ENCODE measurements at regions not wholly inside any gene's neighbourhood (a gene's known extent, or its start where the extent isn't known, plus 50 kb on each side); places are given as distances from the start of the nearest gene placed in this dataset.

DNA sequence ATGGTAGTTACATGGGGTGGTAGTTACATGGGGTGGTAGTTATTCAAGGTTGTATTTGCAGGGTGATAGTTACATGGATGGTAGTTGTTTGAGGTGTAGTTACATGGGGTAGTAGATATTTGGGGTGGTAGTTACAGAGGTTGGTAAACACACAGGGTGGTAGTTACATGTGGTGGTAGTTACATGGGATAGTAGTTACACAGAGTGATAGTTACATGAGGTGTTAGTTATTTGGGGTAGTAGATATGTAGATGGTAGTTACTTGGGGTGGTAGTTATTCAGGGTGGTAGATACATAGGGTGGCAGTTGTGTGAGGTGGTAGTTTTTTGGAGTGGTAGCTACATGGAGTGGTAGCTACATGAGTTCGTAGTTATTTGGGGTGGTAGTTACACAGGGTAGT is 221.3 kb upstream of the CST7 start:
- TF ChIP-seq, protein P1, sequence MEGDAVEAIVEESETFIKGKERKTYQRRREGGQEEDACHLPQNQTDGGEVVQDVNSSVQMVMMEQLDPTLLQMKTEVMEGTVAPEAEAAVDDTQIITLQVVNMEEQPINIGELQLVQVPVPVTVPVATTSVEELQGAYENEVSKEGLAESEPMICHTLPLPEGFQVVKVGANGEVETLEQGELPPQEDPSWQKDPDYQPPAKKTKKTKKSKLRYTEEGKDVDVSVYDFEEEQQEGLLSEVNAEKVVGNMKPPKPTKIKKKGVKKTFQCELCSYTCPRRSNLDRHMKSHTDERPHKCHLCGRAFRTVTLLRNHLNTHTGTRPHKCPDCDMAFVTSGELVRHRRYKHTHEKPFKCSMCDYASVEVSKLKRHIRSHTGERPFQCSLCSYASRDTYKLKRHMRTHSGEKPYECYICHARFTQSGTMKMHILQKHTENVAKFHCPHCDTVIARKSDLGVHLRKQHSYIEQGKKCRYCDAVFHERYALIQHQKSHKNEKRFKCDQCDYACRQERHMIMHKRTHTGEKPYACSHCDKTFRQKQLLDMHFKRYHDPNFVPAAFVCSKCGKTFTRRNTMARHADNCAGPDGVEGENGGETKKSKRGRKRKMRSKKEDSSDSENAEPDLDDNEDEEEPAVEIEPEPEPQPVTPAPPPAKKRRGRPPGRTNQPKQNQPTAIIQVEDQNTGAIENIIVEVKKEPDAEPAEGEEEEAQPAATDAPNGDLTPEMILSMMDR (conservative IDR thresholded peaks at IDR 0.05; ENCODE audit: low read depth, low read length): no peak
- TF ChIP-seq MAZ (IDR thresholded peaks at IDR 0.05; ENCODE audit: borderline replicate concordance, low read depth, low read length) (no peak), POLR2A (IDR thresholded peaks at IDR 0.05; ENCODE audit: low read depth, low read length) (no peak), FOS (IDR thresholded peaks at IDR 0.05; ENCODE audit: low read depth, low read length) (no peak), CEBPB (IDR thresholded peaks at IDR 0.05; ENCODE audit: low read depth, low read length) (no peak), RAD21 (IDR thresholded peaks at IDR 0.05; ENCODE audit: low read length) (no peak), CHD1 (IDR thresholded peaks at IDR 0.05; ENCODE audit: low read depth, low read length) (no peak), SMC3 (IDR thresholded peaks at IDR 0.05; ENCODE audit: low read depth, low read length) (no peak), MAFK (IDR thresholded peaks at IDR 0.05; ENCODE audit: low read depth, low read length) (no peak), RCOR1 (IDR thresholded peaks at IDR 0.05; ENCODE audit: insufficient replicate concordance, low read length) (no peak), BHLHE40 (IDR thresholded peaks at IDR 0.05; ENCODE audit: low read depth, low read length) (no peak), RFX5 (IDR thresholded peaks at IDR 0.05; ENCODE audit: low read depth, low read length) (no peak)
- TF ChIP-seq, protein P2, sequence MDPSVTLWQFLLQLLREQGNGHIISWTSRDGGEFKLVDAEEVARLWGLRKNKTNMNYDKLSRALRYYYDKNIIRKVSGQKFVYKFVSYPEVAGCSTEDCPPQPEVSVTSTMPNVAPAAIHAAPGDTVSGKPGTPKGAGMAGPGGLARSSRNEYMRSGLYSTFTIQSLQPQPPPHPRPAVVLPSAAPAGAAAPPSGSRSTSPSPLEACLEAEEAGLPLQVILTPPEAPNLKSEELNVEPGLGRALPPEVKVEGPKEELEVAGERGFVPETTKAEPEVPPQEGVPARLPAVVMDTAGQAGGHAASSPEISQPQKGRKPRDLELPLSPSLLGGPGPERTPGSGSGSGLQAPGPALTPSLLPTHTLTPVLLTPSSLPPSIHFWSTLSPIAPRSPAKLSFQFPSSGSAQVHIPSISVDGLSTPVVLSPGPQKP (IDR thresholded peaks at IDR 0.05; ENCODE audit: borderline replicate concordance, low read depth, low read length): no peak
- TF ChIP-seq, protein P3, sequence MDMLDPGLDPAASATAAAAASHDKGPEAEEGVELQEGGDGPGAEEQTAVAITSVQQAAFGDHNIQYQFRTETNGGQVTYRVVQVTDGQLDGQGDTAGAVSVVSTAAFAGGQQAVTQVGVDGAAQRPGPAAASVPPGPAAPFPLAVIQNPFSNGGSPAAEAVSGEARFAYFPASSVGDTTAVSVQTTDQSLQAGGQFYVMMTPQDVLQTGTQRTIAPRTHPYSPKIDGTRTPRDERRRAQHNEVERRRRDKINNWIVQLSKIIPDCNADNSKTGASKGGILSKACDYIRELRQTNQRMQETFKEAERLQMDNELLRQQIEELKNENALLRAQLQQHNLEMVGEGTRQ (IDR thresholded peaks at IDR 0.05; ENCODE audit: low read depth, low read length): no peak
